ENCODE measurements at regions not wholly inside any gene's neighbourhood (a gene's known extent, or its start where the extent isn't known, plus 50 kb on each side); places are given as distances from the start of the nearest gene placed in this dataset.

- TF ChIP-seq POLR2A (IDR thresholded peaks at IDR 0.05) = no peak
- TF ChIP-seq CTCF (IDR thresholded peaks at IDR 0.05) = no peak
Measured at GRCh38 chr5:52560366-52560765, 227.3 kb upstream of the ITGA1 start.
